GM13976 (cell line): ENCODE measurements at regions not wholly inside any gene's neighbourhood (a gene's known extent, or its start where the extent isn't known, plus 50 kb on each side); places are given as distances from the start of the nearest gene placed in this dataset.

ENCODE experiments used
- DNase-seq: peaks from one replicate; pipeline ENCODE4 v3.0.0; 2012; ENCODE audit warnings: low spot score
- in situ Hi-C: fragments of 300-500 bp; cut with MboI; formaldehyde crosslinking; loops from one replicate; pipeline ENCODE4 v1.12.0; 2022; ENCODE audit warnings: low sequenced_read_pairs, mixed read lengths, inconsistent platforms; ENCODE audit not compliant: unreplicated experiment
- TF ChIP-seq, protein P1 (sequence below): IDR thresholded peaks from 2 replicates; pipeline ENCODE4 v1.5.1; 2012; ENCODE audit warnings: borderline replicate concordance, mild to moderate bottlenecking; ENCODE audit not compliant: insufficient read depth; ENCODE audit errors: extremely low read depth, missing control alignments, control extremely low read depth

GRCh38 chr1:218570456-218570855, 225.3 kb downstream of the TGFB2 start:
- no peak for DNase-seq
- in situ Hi-C loops = no loop called here
- TF ChIP-seq, protein P1, sequence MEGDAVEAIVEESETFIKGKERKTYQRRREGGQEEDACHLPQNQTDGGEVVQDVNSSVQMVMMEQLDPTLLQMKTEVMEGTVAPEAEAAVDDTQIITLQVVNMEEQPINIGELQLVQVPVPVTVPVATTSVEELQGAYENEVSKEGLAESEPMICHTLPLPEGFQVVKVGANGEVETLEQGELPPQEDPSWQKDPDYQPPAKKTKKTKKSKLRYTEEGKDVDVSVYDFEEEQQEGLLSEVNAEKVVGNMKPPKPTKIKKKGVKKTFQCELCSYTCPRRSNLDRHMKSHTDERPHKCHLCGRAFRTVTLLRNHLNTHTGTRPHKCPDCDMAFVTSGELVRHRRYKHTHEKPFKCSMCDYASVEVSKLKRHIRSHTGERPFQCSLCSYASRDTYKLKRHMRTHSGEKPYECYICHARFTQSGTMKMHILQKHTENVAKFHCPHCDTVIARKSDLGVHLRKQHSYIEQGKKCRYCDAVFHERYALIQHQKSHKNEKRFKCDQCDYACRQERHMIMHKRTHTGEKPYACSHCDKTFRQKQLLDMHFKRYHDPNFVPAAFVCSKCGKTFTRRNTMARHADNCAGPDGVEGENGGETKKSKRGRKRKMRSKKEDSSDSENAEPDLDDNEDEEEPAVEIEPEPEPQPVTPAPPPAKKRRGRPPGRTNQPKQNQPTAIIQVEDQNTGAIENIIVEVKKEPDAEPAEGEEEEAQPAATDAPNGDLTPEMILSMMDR = no peak

GRCh38 chr1:218571491-218571890, 226.4 kb downstream of the TGFB2 start:
- TF ChIP-seq, protein P1 = no peak
- in situ Hi-C loops = no loop called here
- DNase-seq = no peak

DNA sequence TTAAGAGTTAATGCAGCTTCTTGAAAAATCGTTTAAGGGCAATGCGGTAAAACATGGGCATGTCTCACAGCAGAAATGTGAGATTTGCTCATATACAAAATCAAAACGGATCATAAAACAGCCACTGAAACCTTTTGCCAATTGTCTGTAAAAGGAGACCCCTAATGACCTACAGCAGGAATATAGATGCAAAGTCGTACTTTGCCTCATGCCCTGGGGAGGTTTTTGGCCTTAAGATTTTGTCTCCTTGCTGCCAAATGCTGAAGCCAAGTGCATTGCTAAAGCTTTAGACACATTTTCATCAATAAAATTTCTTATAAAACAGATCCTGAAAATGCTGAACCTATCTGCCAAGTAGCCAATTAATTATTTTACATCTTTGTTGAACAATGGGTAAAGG, 226.9 kb downstream of the TGFB2 start:
- in situ Hi-C loops = no loop called here
- TF ChIP-seq, protein P1 = no peak
- DNase-seq = no peak

- no peak for DNase-seq
- TF ChIP-seq, protein P1 = no peak
- in situ Hi-C loops = no loop called here
Measured at GRCh38 chr1:218573925-218574324, 228.8 kb downstream of the TGFB2 start.

GRCh38 chr1:218575079-218575478, 229.9 kb downstream of the TGFB2 start:
- in situ Hi-C loops = no loop called here
- no peak for DNase-seq
- TF ChIP-seq, protein P1 = no peak

DNA sequence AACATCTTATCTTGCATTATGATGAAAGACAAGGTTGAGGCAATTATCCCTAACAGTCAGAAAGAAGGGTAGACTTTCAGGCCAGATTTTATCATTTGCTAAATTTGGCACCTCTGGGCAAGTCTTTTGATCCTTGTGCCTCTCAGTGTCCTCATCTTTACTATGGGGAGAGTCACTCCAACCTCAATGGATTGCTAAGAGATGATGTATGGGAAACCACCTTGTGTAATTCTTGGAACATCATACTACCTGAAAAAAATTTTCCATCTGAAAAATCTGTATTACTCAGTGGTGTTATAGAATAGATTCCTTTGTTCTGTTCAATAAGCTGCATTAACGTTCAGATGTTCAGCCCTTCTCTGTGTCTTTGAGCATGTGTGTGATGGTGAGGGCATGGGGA, 230.7 kb downstream of the TGFB2 start:
- TF ChIP-seq, protein P1 = no peak
- DNase-seq = no peak
- in situ Hi-C loops = no loop called here

DNA sequence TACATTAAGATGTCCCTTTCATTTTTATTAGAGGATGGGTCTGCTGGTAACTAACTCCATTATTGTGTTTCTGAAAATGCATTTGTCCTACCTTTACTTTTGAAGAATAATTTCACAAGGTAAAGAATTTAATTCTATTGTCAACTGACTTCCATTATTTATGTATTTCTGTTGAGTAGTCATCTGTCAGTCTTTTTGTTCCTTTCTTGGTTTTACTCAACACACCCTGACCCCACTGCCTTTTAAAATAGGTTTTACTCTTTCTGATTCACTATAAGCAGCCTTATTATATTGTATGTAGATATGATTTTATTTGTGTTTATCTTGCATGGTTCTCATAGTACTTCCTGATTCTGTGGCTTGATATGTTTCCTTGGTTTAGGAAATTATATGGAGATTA, 237.5 kb downstream of the TGFB2 start:
- TF ChIP-seq, protein P1 = no peak
- in situ Hi-C loops = no loop called here
- DNase-seq = no peak
